ENCODE measurements at regions not wholly inside any gene's neighbourhood (a gene's known extent, or its start where the extent isn't known, plus 50 kb on each side); places are given as distances from the start of the nearest gene placed in this dataset.
"Not testable (repeated sequence)": the region's sequence is repeated elsewhere in the genome, so short reads cannot be mapped to it uniquely, and the experiment has no call there.

DNA sequence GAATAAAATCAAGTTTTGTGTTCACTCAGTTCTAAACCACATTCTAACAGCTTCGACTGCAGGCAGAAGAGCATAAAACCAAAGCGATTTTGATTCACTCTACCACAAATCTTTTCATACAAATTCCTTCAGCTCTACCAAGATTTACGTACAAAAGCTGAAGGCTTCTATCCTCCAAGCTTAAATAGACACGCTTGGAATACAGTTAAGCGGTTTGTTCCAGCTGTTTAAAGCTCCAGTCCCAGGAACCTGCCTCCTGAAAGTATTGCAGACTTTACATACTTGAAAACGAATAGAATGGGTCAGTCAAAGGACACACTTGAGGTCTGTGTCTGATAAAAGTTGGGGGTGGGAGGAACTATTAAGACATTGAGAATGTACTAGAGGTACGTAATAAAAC, 102.9 kb downstream of the MPP7 start:
- intact Hi-C loops (cut with DNase I) = no loop called here
- DNase-seq = no peak

- no peak for DNase-seq
- intact Hi-C loops (cut with DNase I) = no loop called here
Measured at GRCh38 chr10:28190196-28190595, 112.7 kb downstream of the MPP7 start.

DNA sequence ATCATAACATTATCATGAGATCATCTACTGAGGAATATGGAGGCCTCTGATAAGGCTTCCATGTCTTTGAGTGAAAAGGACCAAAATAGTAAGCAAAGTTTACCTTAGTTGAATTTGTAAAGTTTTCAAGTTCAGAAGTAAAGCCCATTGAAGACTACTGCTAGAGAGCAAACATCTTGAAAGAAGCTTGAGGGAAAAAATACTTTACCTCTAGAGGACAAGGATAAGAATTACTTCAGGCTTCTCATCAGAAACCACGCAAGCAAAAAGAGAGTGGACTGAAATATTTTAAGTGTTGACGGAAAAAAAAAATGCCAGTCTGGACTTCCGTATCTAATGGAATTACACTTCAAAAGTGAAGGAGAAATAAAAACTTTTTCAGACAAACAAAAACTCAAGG, 114.3 kb downstream of the MPP7 start:
- DNase-seq = no peak
- intact Hi-C loops (cut with DNase I) = loop anchor here (10.0 kb wide), 2 partner anchors 444 to 744 kb away; partner anchors contain the start of gene MKX

- intact Hi-C loops (cut with DNase I) = loop anchor here (10.0 kb wide), 2 partner anchors 442 to 742 kb away; partner anchors contain the start of gene MKX
- DNase-seq = no peak
Measured at GRCh38 chr10:28186887-28187578, 115.8 kb downstream of the MPP7 start.

- DNase-seq = no peak
Measured at GRCh38 chr10:28186461-28186860, 116.4 kb downstream of the MPP7 start.

DNA sequence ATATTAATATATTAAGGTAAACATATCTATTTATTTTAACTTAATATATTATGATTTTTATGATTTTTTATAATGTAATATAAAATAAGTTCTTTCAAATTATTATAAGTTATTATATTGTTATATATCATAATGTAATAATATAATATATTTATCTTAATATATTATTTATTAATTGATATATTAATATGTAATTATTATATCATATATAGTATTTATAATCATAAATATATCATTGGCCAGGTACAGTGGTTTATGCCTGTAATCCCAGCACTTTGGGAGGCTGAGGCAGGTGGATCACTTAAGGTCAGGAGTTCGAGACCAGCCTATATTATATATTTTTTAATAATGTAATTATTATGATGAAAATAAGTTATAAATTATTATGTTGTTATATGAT, 118.1 kb downstream of the MPP7 start:
- intact Hi-C loops (cut with DNase I) = loop anchor here (10.0 kb wide), 2 partner anchors 440 to 740 kb away; partner anchors contain the start of gene MKX
- DNase-seq = no peak

More at GRCh38 chr10:28186461-28186860, 116.4 kb downstream of the MPP7 start:
- intact Hi-C loops (cut with DNase I) = loop anchor here (10.0 kb wide), 2 partner anchors 442 to 742 kb away; partner anchors contain the start of gene MKX

DNA sequence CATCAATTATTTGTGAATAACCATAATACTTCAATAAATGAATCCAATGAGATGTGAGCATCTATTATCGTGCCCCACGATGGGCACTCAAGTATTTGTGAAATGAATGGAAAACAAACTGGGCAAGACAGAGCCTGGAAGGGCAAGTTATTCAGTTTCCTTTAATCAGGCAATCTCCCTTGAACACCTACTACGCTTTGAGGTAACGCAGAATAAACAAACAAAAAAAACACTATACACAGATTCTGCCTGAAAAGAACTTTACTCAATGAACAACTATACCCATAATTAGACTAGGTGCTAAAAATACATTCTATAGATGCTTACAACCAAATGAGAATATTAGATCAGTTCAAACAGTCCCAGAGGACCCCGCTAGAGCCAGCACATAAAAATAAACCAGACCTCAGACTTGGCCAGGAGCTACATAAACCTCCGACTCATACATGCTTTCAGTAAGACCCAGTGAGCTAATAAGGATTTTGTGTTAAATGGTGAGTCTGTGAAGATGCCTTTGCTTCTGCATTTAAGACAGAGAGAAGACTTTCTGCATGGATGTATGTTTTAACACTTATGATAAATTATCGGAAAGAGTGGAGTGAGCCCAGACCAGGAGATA, 121.3 kb downstream of the MPP7 start:
- no peak for DNase-seq
- intact Hi-C loops (cut with DNase I) = loop anchor here (10.0 kb wide), 2 partner anchors 437 to 737 kb away; partner anchors contain the start of gene MKX

DNA sequence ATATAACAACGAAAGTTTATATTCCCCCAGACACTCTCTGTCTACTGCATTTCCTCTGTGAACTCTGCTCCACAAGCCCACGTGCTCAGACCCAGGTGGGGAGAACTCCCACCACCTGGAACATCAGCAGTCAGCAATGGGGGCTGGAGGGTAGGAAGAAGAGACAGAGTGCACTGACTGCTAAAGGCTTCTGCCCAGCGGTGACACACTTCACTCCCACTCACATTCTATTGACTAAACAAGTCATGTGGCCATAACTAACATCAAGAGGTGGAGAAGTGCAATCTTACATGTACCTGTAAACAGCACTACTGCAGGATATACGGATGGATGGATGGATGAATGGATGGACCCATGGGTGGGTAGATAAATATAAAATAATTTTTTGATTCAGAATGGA, 122.2 kb downstream of the MPP7 start:
- intact Hi-C loops (cut with DNase I) = loop anchor here (10.0 kb wide), 2 partner anchors 436 to 736 kb away; partner anchors contain the start of gene MKX
- no peak for DNase-seq

- DNase-seq = no peak
- intact Hi-C loops (cut with DNase I) = loop anchor here (10.0 kb wide), 2 partner anchors 435 to 735 kb away; partner anchors contain the start of gene MKX
Measured at GRCh38 chr10:28179743-28180099, 123.1 kb downstream of the MPP7 start.

GRCh38 chr10:28179006-28179742, 123.7 kb downstream of the MPP7 start:
- peak in 14 of 42 donors; percentile 12 to 67 (median 33) for DNase-seq
- intact Hi-C loops (cut with DNase I) = no loop called here

GRCh38 chr10:28177944-28178637, 124.8 kb downstream of the MPP7 start:
- intact Hi-C loops (cut with DNase I) = no loop called here
- DNase-seq = no peak

GRCh38 chr10:28176498-28176897, 126.4 kb downstream of the MPP7 start:
- DNase-seq; intact Hi-C loops (cut with DNase I): not testable (repeated sequence)

GRCh38 chr10:28172223-28172610, 130.6 kb downstream of the MPP7 start:
- intact Hi-C loops (cut with DNase I) = no loop called here
- DNase-seq = peak in 1 of 42 donors; percentile 3

GRCh38 chr10:28171468-28172222, 131.2 kb downstream of the MPP7 start:
- DNase-seq = no peak
- intact Hi-C loops (cut with DNase I) = no loop called here

- intact Hi-C loops (cut with DNase I) = no loop called here
- no peak for DNase-seq
Measured at GRCh38 chr10:28169525-28169924, 133.3 kb downstream of the MPP7 start.

GRCh38 chr10:28160866-28161405, 141.9 kb downstream of the MPP7 start:
- intact Hi-C loops (cut with DNase I) = no loop called here

DNA sequence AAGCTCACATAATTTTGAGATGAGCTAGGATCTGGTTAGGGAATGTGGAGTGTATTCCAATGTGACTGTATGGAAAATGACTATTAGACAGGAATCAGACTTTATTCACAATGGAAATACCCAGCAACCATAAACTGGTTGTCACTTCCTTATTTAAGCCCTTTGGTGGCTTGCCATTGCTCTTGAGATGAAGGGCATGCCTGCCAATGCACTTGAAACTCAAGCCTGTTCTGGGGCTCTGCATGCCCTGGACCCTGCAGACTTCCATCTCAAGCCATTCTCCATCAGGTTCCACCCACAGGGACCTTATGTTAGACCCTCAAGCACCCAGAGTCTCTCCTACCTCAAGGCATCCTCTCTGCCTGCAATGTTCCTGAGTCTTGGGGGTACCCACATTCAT, 145.5 kb downstream of the MPP7 start:
- intact Hi-C loops (cut with DNase I) = no loop called here
- no peak for DNase-seq

More at GRCh38 chr10:28160866-28161405, 141.9 kb downstream of the MPP7 start:
- no peak for DNase-seq

- no peak for DNase-seq
- intact Hi-C loops (cut with DNase I) = no loop called here
Measured at GRCh38 chr10:28155726-28156125, 147.1 kb downstream of the MPP7 start.
